GM12878 (cell line): ENCODE measurements at regions not wholly inside any gene's neighbourhood (a gene's known extent, or its start where the extent isn't known, plus 50 kb on each side); places are given as distances from the start of the nearest gene placed in this dataset.

ENCODE experiments used
- ATF3 ChIP-seq: IDR thresholded peaks from 2 replicates; pipeline ENCODE4 v1.6.1; 2011; ENCODE audit warnings: low read depth, mild to moderate bottlenecking, low read length, moderate library complexity, borderline replicate concordance; ENCODE audit errors: extremely low read depth
- BCL11A ChIP-seq: IDR thresholded peaks from 2 replicates; pipeline ENCODE4 v1.6.1; 2011; ENCODE audit warnings: low read depth, low read length
- EGR1 ChIP-seq, 2 experiments: IDR thresholded peaks; 1 replicate in 1 of 2; 2 replicates in 1 of 2; pipeline ENCODE4 v1.6.1; 2011 to 2012; ENCODE audit warnings: low read depth in 2 of 2, low read length in 2 of 2, borderline replicate concordance in 1 of 2, mild to moderate bottlenecking in 1 of 2, moderate library complexity in 1 of 2
- ZSCAN29 ChIP-seq: fragments of 450-650 bp; IDR thresholded peaks from 2 replicates; pipeline ENCODE4 v1.6.1; 2017; ENCODE audit warnings: mild to moderate bottlenecking, moderate library complexity
- TF ChIP-seq, protein P1 (sequence below), 3 experiments: IDR thresholded peaks in 2 of 3; conservative IDR thresholded peaks in 1 of 3; 2 replicates each; pipeline ENCODE4 v1.5.1; 2011; ENCODE audit warnings: low read depth in 3 of 3, low read length in 3 of 3, mild to moderate bottlenecking in 3 of 3, control low read depth in 2 of 3, moderate library complexity in 2 of 3, inconsistent platforms in 1 of 3, mixed read lengths in 1 of 3; ENCODE audit not compliant: control insufficient read depth in 2 of 3, insufficient read depth in 1 of 3; ENCODE audit errors: extremely low read depth in 1 of 3

DNA sequence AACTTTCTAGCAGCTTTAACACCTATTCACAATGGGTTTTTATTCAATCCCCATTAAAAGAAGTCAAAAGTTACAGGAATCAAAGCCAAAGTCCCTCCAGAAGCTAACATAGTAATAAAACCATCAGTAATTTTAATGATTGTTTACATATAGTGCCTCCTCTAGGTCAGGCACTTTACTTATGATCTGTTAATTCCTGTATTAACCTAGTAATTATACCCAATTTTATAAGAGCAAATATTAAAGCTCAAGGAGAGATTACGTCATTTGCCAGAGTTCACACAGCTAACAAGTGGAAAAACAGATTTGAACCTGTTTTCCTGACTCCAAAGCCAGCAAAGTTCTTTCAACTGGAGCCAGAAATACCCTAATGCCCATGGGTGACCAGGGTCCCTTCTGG is 112.9 kb upstream of the F3 start:
- no peak for TF ChIP-seq EGR1 (IDR thresholded peaks at IDR 0.05; ENCODE audit: borderline replicate concordance in 1 of 2, low read depth in 2 of 2, low read length in 2 of 2)
- TF ChIP-seq, protein P1, sequence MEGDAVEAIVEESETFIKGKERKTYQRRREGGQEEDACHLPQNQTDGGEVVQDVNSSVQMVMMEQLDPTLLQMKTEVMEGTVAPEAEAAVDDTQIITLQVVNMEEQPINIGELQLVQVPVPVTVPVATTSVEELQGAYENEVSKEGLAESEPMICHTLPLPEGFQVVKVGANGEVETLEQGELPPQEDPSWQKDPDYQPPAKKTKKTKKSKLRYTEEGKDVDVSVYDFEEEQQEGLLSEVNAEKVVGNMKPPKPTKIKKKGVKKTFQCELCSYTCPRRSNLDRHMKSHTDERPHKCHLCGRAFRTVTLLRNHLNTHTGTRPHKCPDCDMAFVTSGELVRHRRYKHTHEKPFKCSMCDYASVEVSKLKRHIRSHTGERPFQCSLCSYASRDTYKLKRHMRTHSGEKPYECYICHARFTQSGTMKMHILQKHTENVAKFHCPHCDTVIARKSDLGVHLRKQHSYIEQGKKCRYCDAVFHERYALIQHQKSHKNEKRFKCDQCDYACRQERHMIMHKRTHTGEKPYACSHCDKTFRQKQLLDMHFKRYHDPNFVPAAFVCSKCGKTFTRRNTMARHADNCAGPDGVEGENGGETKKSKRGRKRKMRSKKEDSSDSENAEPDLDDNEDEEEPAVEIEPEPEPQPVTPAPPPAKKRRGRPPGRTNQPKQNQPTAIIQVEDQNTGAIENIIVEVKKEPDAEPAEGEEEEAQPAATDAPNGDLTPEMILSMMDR (IDR thresholded peaks at IDR 0.05 in 2 of 3, conservative IDR thresholded peaks at IDR 0.05 in 1 of 3; ENCODE audit: control insufficient read depth in 2 of 3, extremely low read depth in 1 of 3, insufficient read depth in 1 of 3, low read depth in 3 of 3, low read length in 3 of 3): no peak
- TF ChIP-seq ZSCAN29: no peak
- TF ChIP-seq BCL11A: no peak
- no peak for TF ChIP-seq ATF3
